Smooth muscle cell (in vitro differentiated cells): ENCODE measurements at regions not wholly inside any gene's neighbourhood (a gene's known extent, or its start where the extent isn't known, plus 50 kb on each side); places are given as distances from the start of the nearest gene placed in this dataset.

ENCODE experiments used
- DNase-seq: peaks from one replicate; lab custom pipeline; 2025; ENCODE audit not compliant: unreplicated experiment; lab: John Stamatoyannopoulos, UW
- H2AFZ ChIP-seq: fragments of 200-600 bp; sonication (generic); 2 replicates; pipeline ENCODE4 v1.6.0; 2016; ENCODE audit warnings: antibody characterized with exemption, low read depth, mild to moderate bottlenecking
- H3F3A ChIP-seq: fragments of 200-600 bp; sonication (generic); 2 replicates; pipeline ENCODE4 v1.6.0; 2017; ENCODE audit warnings: antibody characterized with exemption, low read depth
- H3K27ac ChIP-seq: fragments of 200-600 bp; sonication (generic); 2 replicates; pipeline ENCODE4 v1.5.1; 2016; ENCODE audit warnings: low read depth, mild to moderate bottlenecking
- H3K27me3 ChIP-seq: fragments of 200-600 bp; sonication (generic); 2 replicates; pipeline ENCODE4 v1.6.1; 2016; ENCODE audit warnings: low read depth, mild to moderate bottlenecking
- H3K36me3 ChIP-seq: fragments of 200-600 bp; sonication (generic); 2 replicates; pipeline ENCODE4 v1.5.1; 2016; ENCODE audit warnings: low read depth
- H3K4me1 ChIP-seq: fragments of 200-600 bp; sonication (generic); 2 replicates; pipeline ENCODE4 v1.5.1; 2016; ENCODE audit warnings: low read depth
- H3K4me2 ChIP-seq: fragments of 200-600 bp; sonication (generic); 2 replicates; pipeline ENCODE4 v1.6.0; 2016; ENCODE audit warnings: mild to moderate bottlenecking
- H3K4me3 ChIP-seq: fragments of 200-600 bp; sonication (generic); 2 replicates; pipeline ENCODE4 v1.5.1; 2016; ENCODE audit warnings: mild to moderate bottlenecking
- H3K79me2 ChIP-seq: fragments of 200-600 bp; sonication (generic); 2 replicates; pipeline ENCODE4 v1.6.0; 2016; ENCODE audit warnings: low read depth, mild to moderate bottlenecking
- H3K9ac ChIP-seq: fragments of 200-600 bp; sonication (generic); 2 replicates; pipeline ENCODE4 v1.6.0; 2016; ENCODE audit warnings: low read depth
- H3K9me3 ChIP-seq: fragments of 200-600 bp; sonication (generic); replicated peaks from 2 replicates; pipeline ENCODE4 v1.5.1; 2016; ENCODE audit warnings: low read depth
- H4K20me1 ChIP-seq: fragments of 200-600 bp; sonication (generic); 2 replicates; pipeline ENCODE4 v1.6.0; 2016; ENCODE audit warnings: low read depth
- WGBS: methylation state at CpG from one replicate; pipeline ENCODE4 v1.1.7; 2016; ENCODE audit warnings: low lambda C conversion rate; 5-methylcytosine and 5-hydroxymethylcytosine counted together
- TF ChIP-seq, protein P1 (sequence below): fragments of 200-600 bp; sonication (generic); IDR thresholded peaks from 2 replicates; pipeline ENCODE4 v1.5.1; 2017; ENCODE audit warnings: borderline replicate concordance, mild to moderate bottlenecking, antibody characterized with exemption; ENCODE audit not compliant: insufficient read depth, poor library complexity, severe bottlenecking

- Histone ChIP-seq H3K4me2 (no peak overlapping the region), H3K27me3 (peaks cover 2% of the 10 kb centered on the region), H3K79me2 (no peaks in the 10 kb centered on the region), H3K27ac (peak overlapping the region; percentile 19), H2AFZ (no peak overlapping the region), H4K20me1 (no peaks in the 10 kb centered on the region), H3K36me3 (no peaks in the 10 kb centered on the region), H3K4me1 (peaks cover 18% of the 10 kb centered on the region), H3F3A (no peaks in the 10 kb centered on the region), H3K4me3 (no peak overlapping the region), H3K9me3 (no peaks in the 10 kb centered on the region), H3K9ac (no peak overlapping the region)
- no peak for DNase-seq
- TF ChIP-seq, protein P1, sequence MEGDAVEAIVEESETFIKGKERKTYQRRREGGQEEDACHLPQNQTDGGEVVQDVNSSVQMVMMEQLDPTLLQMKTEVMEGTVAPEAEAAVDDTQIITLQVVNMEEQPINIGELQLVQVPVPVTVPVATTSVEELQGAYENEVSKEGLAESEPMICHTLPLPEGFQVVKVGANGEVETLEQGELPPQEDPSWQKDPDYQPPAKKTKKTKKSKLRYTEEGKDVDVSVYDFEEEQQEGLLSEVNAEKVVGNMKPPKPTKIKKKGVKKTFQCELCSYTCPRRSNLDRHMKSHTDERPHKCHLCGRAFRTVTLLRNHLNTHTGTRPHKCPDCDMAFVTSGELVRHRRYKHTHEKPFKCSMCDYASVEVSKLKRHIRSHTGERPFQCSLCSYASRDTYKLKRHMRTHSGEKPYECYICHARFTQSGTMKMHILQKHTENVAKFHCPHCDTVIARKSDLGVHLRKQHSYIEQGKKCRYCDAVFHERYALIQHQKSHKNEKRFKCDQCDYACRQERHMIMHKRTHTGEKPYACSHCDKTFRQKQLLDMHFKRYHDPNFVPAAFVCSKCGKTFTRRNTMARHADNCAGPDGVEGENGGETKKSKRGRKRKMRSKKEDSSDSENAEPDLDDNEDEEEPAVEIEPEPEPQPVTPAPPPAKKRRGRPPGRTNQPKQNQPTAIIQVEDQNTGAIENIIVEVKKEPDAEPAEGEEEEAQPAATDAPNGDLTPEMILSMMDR = no peak
- 74% methylated on average over 7 of the region's 7 CpGs for WGBS
Measured at GRCh38 chr12:107396991-107397390, 288.6 kb upstream of the PWP1 start.

- H3K4me2 ChIP-seq = no peak overlapping the region
- H3K27ac ChIP-seq = peak overlapping the region; percentile 19
- TF ChIP-seq, protein P1 = no peak
- H3K9me3 ChIP-seq = no peaks in the 10 kb centered on the region
- no peaks in the 10 kb centered on the region for H3K27me3 ChIP-seq
- no peaks in the 10 kb centered on the region for H4K20me1 ChIP-seq
- H3K4me3 ChIP-seq = no peak overlapping the region
- DNase-seq = no peak
- WGBS = 51% methylated on average over 11 of the region's 11 CpGs
- no peak overlapping the region for H2AFZ ChIP-seq
- H3K36me3 ChIP-seq = no peaks in the 10 kb centered on the region
- no peaks in the 10 kb centered on the region for H3F3A ChIP-seq
- H3K9ac ChIP-seq = no peak overlapping the region
- H3K4me1 ChIP-seq = peaks cover 18% of the 10 kb centered on the region
- H3K79me2 ChIP-seq = no peaks in the 10 kb centered on the region
Measured at GRCh38 chr12:107397890-107398500, 287.6 kb upstream of the PWP1 start.

DNA sequence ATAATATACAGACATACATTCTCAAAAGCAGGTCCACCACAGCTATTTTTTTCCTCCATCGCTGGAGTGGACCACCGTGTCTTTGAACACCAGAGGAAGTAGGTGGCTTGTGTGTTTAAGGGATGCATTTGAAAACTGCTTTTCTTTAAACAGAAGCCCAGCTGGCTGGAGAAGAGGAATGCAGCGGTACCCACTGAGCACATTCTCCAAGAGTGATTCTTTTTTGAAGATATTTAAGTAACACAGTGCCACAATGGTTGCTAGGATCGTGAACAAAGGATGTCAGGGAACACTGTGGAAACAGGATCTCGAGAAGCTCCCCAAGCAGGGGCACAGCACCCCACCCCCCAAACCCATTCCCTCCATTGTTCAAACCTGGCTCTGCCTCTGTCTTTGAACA, 286.6 kb upstream of the PWP1 start:
- Histone ChIP-seq H3K4me1 (peaks cover 18% of the 10 kb centered on the region), H3K9ac (no peak overlapping the region), H4K20me1 (no peaks in the 10 kb centered on the region), H3F3A (no peaks in the 10 kb centered on the region), H3K9me3 (no peaks in the 10 kb centered on the region), H3K4me2 (no peak overlapping the region), H3K27me3 (no peaks in the 10 kb centered on the region), H3K79me2 (no peaks in the 10 kb centered on the region), H2AFZ (no peak overlapping the region), H3K4me3 (no peak overlapping the region), H3K27ac (no peak overlapping the region), H3K36me3 (no peaks in the 10 kb centered on the region)
- no peak for DNase-seq
- 70% methylated on average over 5 of the region's 5 CpGs for WGBS
- TF ChIP-seq, protein P1 = no peak
